Liver (tissue), 8 donors: ENCODE measurements at regions not wholly inside any gene's neighbourhood (a gene's known extent, or its start where the extent isn't known, plus 50 kb on each side); places are given as distances from the start of the nearest gene placed in this dataset.

ENCODE experiments used
- DNase-seq: peaks from one replicate; pipeline ENCODE4 v3.0.0-alpha.2; 2017; ENCODE audit warnings: low spot score
- H3K27ac ChIP-seq, 2 donors: one replicate each; pipeline ENCODE4 v1.7.0; 2013; ENCODE audit warnings: inconsistent platforms in 2 of 2, low read length in 2 of 2, control low read depth in 1 of 2, low read depth in 1 of 2, mild to moderate bottlenecking in 1 of 2
- H3K27me3 ChIP-seq, 4 donors: one replicate each; pipeline versions ENCODE4 v1.6.1 to v1.7.0; 2013; ENCODE audit warnings: low read length in 3 of 4, inconsistent platforms in 1 of 4, mild to moderate bottlenecking in 1 of 4, moderate library complexity in 1 of 4; ENCODE audit not compliant: control insufficient read depth in 4 of 4, insufficient read depth in 4 of 4
- H3K36me3 ChIP-seq, 4 donors: one replicate each; pipeline versions ENCODE4 v1.6.1 to v1.7.0; 2013; ENCODE audit warnings: low read length in 3 of 4, mild to moderate bottlenecking in 3 of 4, low read depth in 1 of 4, moderate library complexity in 1 of 4; ENCODE audit not compliant: control insufficient read depth in 4 of 4, insufficient read depth in 3 of 4
- H3K4me1 ChIP-seq, 4 donors: one replicate each; pipeline versions ENCODE4 v1.6.1 to v1.7.0; 2013; ENCODE audit warnings: low read length in 3 of 4, mild to moderate bottlenecking in 3 of 4, moderate library complexity in 1 of 4; ENCODE audit not compliant: control insufficient read depth in 4 of 4, insufficient read depth in 4 of 4
- H3K4me3 ChIP-seq, 3 donors: one replicate each; pipeline versions ENCODE4 v1.6.1 to v1.7.0; 2013; ENCODE audit warnings: low read length in 3 of 3, control low read depth in 1 of 3, low read depth in 1 of 3, mild to moderate bottlenecking in 1 of 3
- H3K9ac ChIP-seq, 2 donors: one replicate each; pipeline ENCODE4 v1.7.0; 2013; ENCODE audit warnings: low read length in 2 of 2, mild to moderate bottlenecking in 2 of 2, moderate library complexity in 2 of 2, control low read depth in 1 of 2, low read depth in 1 of 2
- H3K9me3 ChIP-seq, 4 donors: one replicate each; pipeline versions ENCODE4 v1.6.1 to v1.7.0; 2013; ENCODE audit warnings: low read length in 3 of 4; ENCODE audit not compliant: control insufficient read depth in 4 of 4
- ATF3 ChIP-seq: IDR thresholded peaks from 2 replicates; pipeline ENCODE4 v1.6.1; 2016; ENCODE audit warnings: antibody characterized with exemption
- CTCF ChIP-seq: fragments of 150-350 bp; IDR thresholded peaks from 2 replicates; pipeline ENCODE4 v1.5.1; 2017; ENCODE audit warnings: improper control_type of control experiment, low read depth, low read length; ENCODE audit not compliant: missing input control
- EGR1 ChIP-seq, 2 donors: IDR thresholded peaks; 2 replicates each; pipeline ENCODE4 v1.6.1; 2016 to 2018; ENCODE audit warnings: antibody characterized with exemption in 2 of 2, low read depth in 2 of 2
- FOXA1 ChIP-seq: IDR thresholded peaks from 2 replicates; pipeline ENCODE4 v1.6.1; 2016; ENCODE audit warnings: antibody characterized with exemption
- FOXA2 ChIP-seq: IDR thresholded peaks from 2 replicates; pipeline ENCODE4 v1.6.1; 2016; ENCODE audit warnings: antibody characterized with exemption
- GABPA ChIP-seq, 2 donors: IDR thresholded peaks in 1 of 2; conservative IDR thresholded peaks in 1 of 2; 2 replicates each; pipeline ENCODE4 v1.6.1; 2016; ENCODE audit warnings: antibody characterized with exemption in 2 of 2, mild to moderate bottlenecking in 1 of 2, moderate library complexity in 1 of 2
- HNF4A ChIP-seq, 2 donors: conservative IDR thresholded peaks; 2 replicates each; pipeline ENCODE4 v1.6.1; 2016; ENCODE audit warnings: antibody characterized with exemption in 2 of 2, mild to moderate bottlenecking in 2 of 2
- JUND ChIP-seq, 2 donors: IDR thresholded peaks; 2 replicates each; pipeline ENCODE4 v1.6.1; 2016; ENCODE audit warnings: antibody characterized with exemption in 2 of 2
- MAX ChIP-seq: IDR thresholded peaks from 2 replicates; pipeline ENCODE4 v1.6.1; 2016; ENCODE audit warnings: antibody characterized with exemption
- NR2F2 ChIP-seq: IDR thresholded peaks from 2 replicates; pipeline ENCODE4 v1.6.1; 2016; ENCODE audit warnings: antibody characterized with exemption
- RAD21 ChIP-seq, 2 donors: IDR thresholded peaks; 2 replicates each; pipeline ENCODE4 v1.6.1; 2016; ENCODE audit warnings: antibody characterized with exemption in 2 of 2, mild to moderate bottlenecking in 2 of 2
- REST ChIP-seq: IDR thresholded peaks from 2 replicates; pipeline ENCODE4 v1.6.1; 2016; ENCODE audit warnings: antibody characterized with exemption, mild to moderate bottlenecking
- RXRA ChIP-seq, 2 donors: IDR thresholded peaks; 2 replicates each; pipeline ENCODE4 v1.6.1; 2017 to 2018; ENCODE audit warnings: antibody characterized with exemption in 2 of 2, mild to moderate bottlenecking in 1 of 2
- SP1 ChIP-seq: IDR thresholded peaks from 2 replicates; pipeline ENCODE4 v1.6.1; 2018; ENCODE audit warnings: antibody characterized with exemption, mild to moderate bottlenecking
- ZBTB33 ChIP-seq: IDR thresholded peaks from 2 replicates; pipeline ENCODE4 v1.6.1; 2016; ENCODE audit warnings: antibody characterized with exemption
- WGBS: extraction: QIAGEN DNeasy Blood & Tissue Kit; methylation state at CpG from one replicate; pipeline ENCODE4 v1.1.7; 2013; 5-methylcytosine and 5-hydroxymethylcytosine counted together
- donor health status: healthy.
- donor health status: healthy.
- donor health status: healthy.
- donor health status: healthy.
- donor health status: healthy.

- WGBS = 74% methylated on average over 3 of the region's 3 CpGs
These were observed 262.0 kb upstream of the RARB start for GRCh38 chr3:25166016-25166415.

More at GRCh38 chr3:25166016-25166415, 262.0 kb upstream of the RARB start:
- H3K36me3 ChIP-seq = no peaks in the 10 kb centered on the region
- TF ChIP-seq EGR1 (IDR thresholded peaks at IDR 0.05; ENCODE audit: low read depth in 2 of 2) = no peak
- TF ChIP-seq JUND (IDR thresholded peaks at IDR 0.05) = no peak
- no peak for TF ChIP-seq RXRA (IDR thresholded peaks at IDR 0.05)
- TF ChIP-seq FOXA2 = no peak
- TF ChIP-seq NR2F2 = no peak
- TF ChIP-seq MAX = no peak
- TF ChIP-seq HNF4A (conservative IDR thresholded peaks at IDR 0.05) = no peak
- TF ChIP-seq SP1 = no peak
- no peak for TF ChIP-seq GABPA (IDR thresholded peaks at IDR 0.05 in 1 of 2, conservative IDR thresholded peaks at IDR 0.05 in 1 of 2)
- no peak for TF ChIP-seq ATF3
- TF ChIP-seq REST = no peak
- TF ChIP-seq FOXA1 = no peak
- TF ChIP-seq CTCF = no peak
- no peak for TF ChIP-seq RAD21 (IDR thresholded peaks at IDR 0.05)
- no peak for TF ChIP-seq ZBTB33
- no peak overlapping the region for H3K4me3 ChIP-seq
- no peak overlapping the region for H3K9ac ChIP-seq
- peaks cover 0 to 3% (median 0%) of the 10 kb centered on the region in 4 donors for H3K9me3 ChIP-seq
- DNase-seq = no peak
- H3K27ac ChIP-seq = no peak overlapping the region
- no peaks in the 10 kb centered on the region for H3K27me3 ChIP-seq
- no peaks in the 10 kb centered on the region for H3K4me1 ChIP-seq
